Transverse colon (tissue), 4 donors: ENCODE measurements at regions not wholly inside any gene's neighbourhood (a gene's known extent, or its start where the extent isn't known, plus 50 kb on each side); places are given as distances from the start of the nearest gene placed in this dataset.

Experiments
- CTCF ChIP-seq, 5 experiments: fragments of 200-600 bp in 3 of 5; fragments of 450-650 bp in 2 of 5; sonication (generic) in 3 of 5; IDR thresholded peaks; 1 replicate in 2 of 5; 2 replicates in 3 of 5; pipeline ENCODE4 v1.5.1; 2016 to 2017; ENCODE audit warnings: antibody characterized with exemption in 5 of 5, inconsistent platforms in 3 of 5, mild to moderate bottlenecking in 2 of 5, moderate library complexity in 1 of 5
- EP300 ChIP-seq: sonication (generic); formaldehyde crosslinking; IDR thresholded peaks from one replicate; pipeline ENCODE4 v1.6.1; 2017; ENCODE audit warnings: antibody characterized with exemption, low read depth
- POLR2AphosphoS5 ChIP-seq, 3 donors: sonication (generic); formaldehyde crosslinking; IDR thresholded peaks; one replicate each; pipeline ENCODE4 v1.6.1; 2016; ENCODE audit warnings: antibody characterized with exemption in 3 of 3

- TF ChIP-seq POLR2AphosphoS5 (IDR thresholded peaks at IDR 0.05) (no peak), EP300 (no peak), CTCF (IDR thresholded peaks at IDR 0.05) (no peak)
Measured at GRCh38 chr6:19301980-19302379, 535.2 kb upstream of the ID4 start.
